BJ (cell line): ENCODE measurements at regions not wholly inside any gene's neighbourhood (a gene's known extent, or its start where the extent isn't known, plus 50 kb on each side); places are given as distances from the start of the nearest gene placed in this dataset.

Experiments used
- CTCF ChIA-PET: fragments of 350-600 bp; formaldehyde crosslinking; extraction: SDS; loops from one replicate; lab custom pipeline; 2021; ENCODE audit warnings: antibody characterized with exemption, inconsistent platforms; lab: Yijun Ruan, JAX
- POLR2A ChIA-PET: fragments of 300-600 bp; sonication (Branson Sonifier 250); formaldehyde crosslinking; extraction: SDS; loops from one replicate; lab custom pipeline; 2021; ENCODE audit warnings: antibody characterized with exemption; lab: Charles Lee
- DNase-seq: peaks from one replicate; pipeline ENCODE4 v3.0.0-alpha.2; 2011; ENCODE audit warnings: low read depth
- H3K27me3 ChIP-seq: 2 replicates; pipeline ENCODE4 v1.6.0; 2011; ENCODE audit warnings: low read length; ENCODE audit not compliant: control insufficient read depth, insufficient read depth
- H3K36me3 ChIP-seq: 2 replicates; pipeline ENCODE4 v1.5.1; 2011; ENCODE audit warnings: low read length; ENCODE audit not compliant: control insufficient read depth, insufficient read depth
- H3K4me3 ChIP-seq: 2 replicates; pipeline ENCODE4 v1.5.1; 2011; ENCODE audit warnings: low read depth, mild to moderate bottlenecking, control low read depth, low read length
- CTCF ChIP-seq: IDR thresholded peaks from 2 replicates; pipeline ENCODE4 v1.5.1; 2011; ENCODE audit warnings: low read depth, mild to moderate bottlenecking, control low read depth, inconsistent platforms, low read length, moderate library complexity; ENCODE audit not compliant: insufficient read depth

GRCh38 chr1:218660678-218661053, 315.5 kb downstream of the TGFB2 start:
- ChIA-PET POLR2A (no interaction called here), CTCF (no interaction called here)
- TF ChIP-seq CTCF: no peak
- Histone ChIP-seq H3K4me3 (no peak overlapping the region), H3K27me3 (no peaks in the 10 kb centered on the region), H3K36me3 (no peaks in the 10 kb centered on the region)
- DNase-seq: peak; percentile 35

GRCh38 chr1:218661411-218661810, 316.3 kb downstream of the TGFB2 start:
- Histone ChIP-seq H3K4me3 (no peak overlapping the region), H3K27me3 (no peaks in the 10 kb centered on the region), H3K36me3 (no peaks in the 10 kb centered on the region)
- DNase-seq: no peak
- ChIA-PET POLR2A (no interaction called here), CTCF (interaction anchor here (1.7 kb wide), 1 partner anchor 10 kb away, joined by 4 read pairs; no protein-coding TSS in a partner anchor)
- TF ChIP-seq CTCF: no peak

GRCh38 chr1:218664385-218665170, 319.4 kb downstream of the TGFB2 start:
- Histone ChIP-seq H3K4me3 (no peak overlapping the region), H3K36me3 (no peaks in the 10 kb centered on the region), H3K27me3 (no peaks in the 10 kb centered on the region)
- CTCF ChIA-PET: no interaction called here
- no peak for TF ChIP-seq CTCF
- DNase-seq: no peak
- POLR2A ChIA-PET: interaction anchor here (0.6 kb wide), 1 partner anchor 634 kb away, joined by 4 read pairs; no protein-coding TSS in a partner anchor

- ChIA-PET POLR2A (no interaction called here), CTCF (no interaction called here)
- Histone ChIP-seq H3K36me3 (no peaks in the 10 kb centered on the region), H3K4me3 (no peak overlapping the region), H3K27me3 (no peaks in the 10 kb centered on the region)
- no peak for TF ChIP-seq CTCF
- no peak for DNase-seq
Observed at GRCh38 chr1:218665221-218665620, 320.1 kb downstream of the TGFB2 start.

GRCh38 chr1:218666263-218666662, 321.1 kb downstream of the TGFB2 start:
- Histone ChIP-seq H3K4me3 (no peak overlapping the region), H3K27me3 (no peaks in the 10 kb centered on the region), H3K36me3 (no peaks in the 10 kb centered on the region)
- POLR2A ChIA-PET: no interaction called here
- DNase-seq: no peak
- no peak for TF ChIP-seq CTCF
- CTCF ChIA-PET: no interaction called here
